ENCODE measurements at regions not wholly inside any gene's neighbourhood (a gene's known extent, or its start where the extent isn't known, plus 50 kb on each side); places are given as distances from the start of the nearest gene placed in this dataset.
"Not testable (repeated sequence)": the region's sequence is repeated elsewhere in the genome, so short reads cannot be mapped to it uniquely, and the experiment has no call there.

DNA sequence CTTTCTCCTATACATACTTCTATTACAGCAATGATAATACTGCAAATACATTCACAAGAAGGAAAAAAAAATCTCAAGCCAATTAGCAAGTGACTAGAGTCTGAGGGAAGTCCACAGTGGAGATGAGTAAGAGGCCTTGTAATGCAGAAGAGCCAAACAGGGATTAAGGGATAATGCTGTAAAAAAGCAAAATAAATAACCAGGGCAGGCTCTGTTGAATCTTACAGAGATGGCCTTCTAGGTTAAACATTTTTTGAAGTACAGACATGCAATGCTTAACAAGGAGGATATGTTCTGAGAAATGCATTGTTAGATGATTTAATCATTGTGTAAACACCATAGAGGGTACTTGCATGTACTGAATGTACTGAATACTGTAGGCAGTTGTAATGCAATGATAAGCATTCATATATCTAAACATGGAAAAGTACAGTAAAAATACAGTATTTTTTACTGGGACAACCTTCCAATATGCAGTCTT is 122.1 kb upstream of the RMDN2 start:
- no peak for DNase-seq (ENCODE audit: low spot score)
- no peaks in the 10 kb centered on the region for H3K9me3 ChIP-seq
- ATAC-seq (ENCODE audit: insufficient number of reproducible peaks, low FRiP score, low read depth), result no peak
- H3K36me3 ChIP-seq, result no peaks in the 10 kb centered on the region
- H3K4me3 ChIP-seq, result no peak overlapping the region
- no peaks in the 10 kb centered on the region for H3K27me3 ChIP-seq (replicated peaks; ENCODE audit: insufficient read depth)
- TF ChIP-seq, protein P1, sequence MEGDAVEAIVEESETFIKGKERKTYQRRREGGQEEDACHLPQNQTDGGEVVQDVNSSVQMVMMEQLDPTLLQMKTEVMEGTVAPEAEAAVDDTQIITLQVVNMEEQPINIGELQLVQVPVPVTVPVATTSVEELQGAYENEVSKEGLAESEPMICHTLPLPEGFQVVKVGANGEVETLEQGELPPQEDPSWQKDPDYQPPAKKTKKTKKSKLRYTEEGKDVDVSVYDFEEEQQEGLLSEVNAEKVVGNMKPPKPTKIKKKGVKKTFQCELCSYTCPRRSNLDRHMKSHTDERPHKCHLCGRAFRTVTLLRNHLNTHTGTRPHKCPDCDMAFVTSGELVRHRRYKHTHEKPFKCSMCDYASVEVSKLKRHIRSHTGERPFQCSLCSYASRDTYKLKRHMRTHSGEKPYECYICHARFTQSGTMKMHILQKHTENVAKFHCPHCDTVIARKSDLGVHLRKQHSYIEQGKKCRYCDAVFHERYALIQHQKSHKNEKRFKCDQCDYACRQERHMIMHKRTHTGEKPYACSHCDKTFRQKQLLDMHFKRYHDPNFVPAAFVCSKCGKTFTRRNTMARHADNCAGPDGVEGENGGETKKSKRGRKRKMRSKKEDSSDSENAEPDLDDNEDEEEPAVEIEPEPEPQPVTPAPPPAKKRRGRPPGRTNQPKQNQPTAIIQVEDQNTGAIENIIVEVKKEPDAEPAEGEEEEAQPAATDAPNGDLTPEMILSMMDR (IDR thresholded peaks at IDR 0.05), result no peak
- H3K4me1 ChIP-seq (ENCODE audit: control insufficient read depth in 1 of 2, low read depth in 2 of 2), result peaks cover 10 to 26% of the 10 kb centered on the region in 2 donors
- no peak overlapping the region for H3K27ac ChIP-seq

DNA sequence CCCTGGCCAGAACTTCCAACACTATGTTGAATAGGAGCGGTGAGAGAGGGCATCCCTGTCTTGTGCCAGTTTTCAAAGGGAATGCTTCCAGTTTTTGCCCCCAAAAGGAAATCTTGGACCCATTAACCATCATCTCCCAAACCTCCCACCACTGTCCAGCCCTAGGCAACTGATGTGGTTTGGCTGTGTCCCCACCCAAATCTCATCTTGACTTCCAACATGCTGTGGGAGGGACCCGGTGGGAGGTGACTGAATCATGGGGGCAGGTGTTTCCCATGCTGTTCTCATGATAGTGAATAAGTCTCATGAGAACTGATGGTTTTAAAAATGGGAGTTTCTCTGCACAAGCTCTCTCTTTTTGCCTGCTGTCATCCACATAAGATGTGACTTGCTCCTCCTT is 119.1 kb upstream of the RMDN2 start:
- ATAC-seq (ENCODE audit: insufficient number of reproducible peaks, low FRiP score, low read depth); H3K36me3 ChIP-seq; DNase-seq (ENCODE audit: low spot score); H3K27ac ChIP-seq; H3K4me3 ChIP-seq; H3K27me3 ChIP-seq (replicated peaks; ENCODE audit: insufficient read depth); H3K9me3 ChIP-seq: not testable (repeated sequence)
- peaks cover 17 to 36% of the 10 kb centered on the region in 2 donors for H3K4me1 ChIP-seq (ENCODE audit: control insufficient read depth in 1 of 2, low read depth in 2 of 2)

DNA sequence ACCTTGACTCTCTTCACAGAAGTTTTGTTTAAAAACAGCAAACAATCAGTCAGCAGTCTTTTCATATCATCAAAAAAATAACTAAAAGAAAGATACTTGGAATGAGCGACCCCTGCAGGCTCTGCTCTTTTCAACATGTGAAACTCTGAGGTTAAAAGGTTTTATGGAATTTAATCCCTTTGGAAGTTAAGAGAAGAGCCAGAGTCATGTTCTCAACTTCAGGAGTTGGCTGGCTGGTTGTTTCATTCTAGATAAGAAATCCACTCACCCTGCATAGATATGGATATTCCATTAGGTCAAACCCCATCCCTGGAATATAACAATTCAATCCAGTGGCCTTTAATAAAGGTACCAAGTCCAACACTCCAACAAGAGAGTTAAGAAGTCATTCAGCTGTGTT is 115.6 kb upstream of the RMDN2 start:
- no peak for DNase-seq (ENCODE audit: low spot score)

DNA sequence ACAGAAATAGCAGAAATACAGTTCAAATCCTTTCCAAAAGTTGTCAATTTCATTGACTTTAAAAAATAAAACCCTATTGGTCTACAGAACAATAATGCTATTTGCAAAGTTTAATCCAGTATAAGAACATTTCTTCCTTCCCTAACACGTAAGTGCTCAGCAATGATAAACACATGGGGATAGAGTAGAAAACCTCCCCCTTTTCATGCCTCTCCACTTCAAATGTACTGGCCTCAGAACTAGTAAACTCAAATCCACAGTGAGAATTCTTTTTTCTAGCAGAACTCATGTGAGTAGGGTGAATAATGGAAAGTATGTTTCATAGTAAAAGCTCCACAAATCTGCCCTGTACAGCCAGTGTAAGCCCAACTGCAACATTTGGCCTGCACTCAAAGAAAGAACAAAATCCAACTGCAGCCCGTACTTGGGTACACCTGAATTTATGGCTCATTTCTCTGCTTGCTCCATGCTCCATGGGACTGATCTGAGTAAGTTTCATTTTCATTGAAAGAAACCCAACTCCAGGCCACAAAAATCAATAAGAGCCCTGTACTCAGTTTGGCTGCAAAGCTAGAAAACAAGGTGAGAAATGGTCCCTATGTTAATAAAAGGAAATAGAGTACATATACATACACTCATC is 115.0 kb upstream of the RMDN2 start:
- Histone ChIP-seq H3K36me3 (no peaks in the 10 kb centered on the region), H3K27ac (peak overlapping the region; percentile 29 to 58), H3K9me3 (no peaks in the 10 kb centered on the region), H3K4me1 (ENCODE audit: control insufficient read depth in 1 of 2, low read depth in 2 of 2) (peaks cover 11 to 20% of the 10 kb centered on the region in 2 donors), H3K27me3 (replicated peaks; ENCODE audit: insufficient read depth) (no peaks in the 10 kb centered on the region), H3K4me3 (no peak overlapping the region)
- DNase-seq (ENCODE audit: low spot score) (no peak), ATAC-seq (ENCODE audit: insufficient number of reproducible peaks, low FRiP score, low read depth) (no peak)
- TF ChIP-seq, protein P1 (IDR thresholded peaks at IDR 0.05), result no peak

More for the DNA sequence above, 115.6 kb upstream of the RMDN2 start:
- Histone ChIP-seq H3K27me3 (replicated peaks; ENCODE audit: insufficient read depth) (no peaks in the 10 kb centered on the region), H3K4me1 (ENCODE audit: control insufficient read depth in 1 of 2, low read depth in 2 of 2) (peaks cover 11 to 20% of the 10 kb centered on the region in 2 donors), H3K4me3 (no peak overlapping the region), H3K36me3 (no peaks in the 10 kb centered on the region), H3K9me3 (no peaks in the 10 kb centered on the region), H3K27ac (peak overlapping the region; percentile 29 to 58)
- TF ChIP-seq, protein P1 (IDR thresholded peaks at IDR 0.05), result peak; percentile 45
- no peak for ATAC-seq (ENCODE audit: insufficient number of reproducible peaks, low FRiP score, low read depth)

DNA sequence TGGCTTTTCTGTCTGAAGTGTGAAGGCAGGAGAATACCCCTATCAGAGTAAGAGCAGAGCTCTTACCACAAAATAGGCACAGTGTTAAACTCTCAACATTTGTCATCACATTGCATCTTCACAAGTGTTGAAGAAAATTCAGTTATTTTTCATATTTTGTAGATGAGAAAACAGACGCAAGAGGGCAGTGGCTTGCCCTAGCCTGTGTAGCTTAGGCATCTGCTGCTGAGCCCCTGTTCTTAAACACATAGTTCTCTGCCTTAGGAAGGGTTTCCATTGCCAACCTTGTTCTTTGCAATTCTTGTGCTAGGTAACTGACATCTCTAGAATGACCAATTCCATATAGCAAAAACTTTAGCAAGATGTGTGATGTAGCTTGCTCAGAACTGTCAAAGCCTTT is 112.7 kb upstream of the RMDN2 start:
- peaks cover 11 to 20% of the 10 kb centered on the region in 2 donors for H3K4me1 ChIP-seq (ENCODE audit: control insufficient read depth in 1 of 2, low read depth in 2 of 2)
- DNase-seq (ENCODE audit: low spot score) (no peak), ATAC-seq (ENCODE audit: insufficient number of reproducible peaks, low FRiP score, low read depth) (no peak)
- no peak overlapping the region for H3K4me3 ChIP-seq
- no peaks in the 10 kb centered on the region for H3K36me3 ChIP-seq
- H3K27me3 ChIP-seq (replicated peaks; ENCODE audit: insufficient read depth), result no peaks in the 10 kb centered on the region
- H3K9me3 ChIP-seq, result no peaks in the 10 kb centered on the region
- TF ChIP-seq, protein P1 (IDR thresholded peaks at IDR 0.05), result no peak
- no peak overlapping the region for H3K27ac ChIP-seq

Data from thoracic aorta (tissue), 2 donors.